NCI-H446 treated with DMSO at 0.1 percent for 48 hours (cell line): ENCODE measurements at regions not wholly inside any gene's neighbourhood (a gene's known extent, or its start where the extent isn't known, plus 50 kb on each side); places are given as distances from the start of the nearest gene placed in this dataset.
"Not testable (repeated sequence)": the region's sequence is repeated elsewhere in the genome, so short reads cannot be mapped to it uniquely, and the experiment has no call there.

ENCODE experiments used
- DNase-seq: peaks from one replicate; lab custom pipeline; 2025; lab: John Stamatoyannopoulos, UW

DNA sequence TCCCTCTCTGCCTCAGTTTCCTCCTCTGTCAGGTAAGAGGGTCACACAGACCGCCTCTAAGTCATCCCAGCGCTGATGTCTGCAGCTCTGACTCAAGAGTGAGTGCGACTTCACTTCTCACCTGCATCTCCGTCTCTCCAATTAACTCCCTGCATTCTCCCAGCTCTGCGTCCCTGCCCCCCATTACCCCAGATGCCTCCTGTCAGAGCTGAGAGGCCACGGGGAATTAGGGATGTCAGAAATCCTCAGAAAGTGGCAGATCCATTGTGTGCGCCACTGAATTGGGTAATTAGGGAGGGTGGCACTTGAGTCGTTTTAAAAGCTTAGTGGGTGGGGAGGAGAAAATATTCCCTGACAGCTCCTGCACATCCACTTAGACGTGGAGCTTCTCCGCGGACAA, 885.4 kb upstream of the EEF2KMT start:
- DNase-seq = no peak

DNA sequence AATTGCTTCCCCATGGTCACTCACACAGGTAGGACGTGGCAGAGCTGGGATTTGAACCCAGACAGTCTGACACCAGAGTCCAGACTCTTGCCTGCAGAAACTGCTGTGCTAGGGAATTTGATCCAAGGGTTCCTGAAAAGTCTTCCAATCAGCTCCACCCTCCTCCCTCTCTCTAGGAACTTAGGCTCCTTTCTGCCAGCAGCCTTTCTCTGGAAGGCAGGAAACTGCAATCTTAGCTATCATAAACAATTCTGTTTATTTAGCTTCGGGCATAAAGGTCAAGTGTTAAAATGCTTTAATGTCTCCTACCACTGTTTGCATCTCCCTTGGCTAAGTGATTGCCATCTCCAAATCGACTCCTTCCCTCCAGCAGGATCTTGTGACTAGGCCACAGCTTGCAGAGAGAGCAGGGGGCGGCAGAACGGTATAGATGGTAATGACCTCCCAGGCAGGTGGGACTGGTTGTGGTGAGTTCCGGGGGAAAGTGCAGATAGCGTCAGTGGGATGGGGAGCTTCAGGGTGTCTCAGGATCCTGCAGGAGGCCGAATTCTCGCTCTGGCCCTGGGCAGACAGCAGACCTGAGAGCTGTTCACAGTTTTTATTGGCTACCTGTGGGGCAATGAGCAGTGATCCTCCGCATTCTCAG, 882.4 kb upstream of the EEF2KMT start:
- DNase-seq = no peak

DNA sequence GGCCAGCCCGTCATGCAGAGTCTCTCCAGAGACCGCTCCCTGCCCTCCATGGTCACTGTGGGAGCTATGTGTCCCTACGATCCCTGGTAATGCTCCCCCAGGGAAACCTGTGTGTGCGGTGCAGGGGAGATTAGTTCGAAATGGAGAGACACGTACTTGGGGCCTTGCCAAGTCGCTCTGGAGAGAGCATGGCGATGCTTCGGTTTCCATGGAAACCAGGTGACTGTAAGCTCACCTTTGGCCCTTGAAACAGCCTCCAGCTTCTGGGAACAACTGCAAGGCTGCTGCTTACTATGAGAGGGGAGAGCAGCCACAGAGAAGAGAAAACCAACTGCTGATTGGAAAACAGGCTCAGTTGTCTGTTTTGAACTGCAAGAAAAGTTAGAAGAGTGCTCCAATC, 879.7 kb upstream of the EEF2KMT start:
- no peak for DNase-seq

DNA sequence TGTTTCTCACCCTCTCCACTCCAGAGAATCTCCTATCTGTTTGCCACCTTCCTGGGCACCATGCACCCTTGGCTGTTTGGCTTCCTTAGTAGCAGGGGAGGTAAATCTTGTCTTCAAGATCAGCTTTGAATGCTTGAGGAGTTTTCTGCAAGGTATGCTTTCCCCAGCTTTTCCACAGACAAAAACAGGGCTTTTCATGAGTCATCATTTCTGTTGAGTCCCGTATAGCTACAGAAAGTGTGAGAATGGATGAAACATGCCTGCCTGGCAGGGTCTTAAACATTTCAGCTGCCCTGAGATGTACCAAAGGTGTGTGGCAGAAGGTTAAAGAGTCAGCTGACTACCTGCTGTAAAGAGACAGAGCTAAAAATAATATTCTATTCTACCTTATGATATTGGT, 875.2 kb upstream of the EEF2KMT start:
- no peak for DNase-seq

DNA sequence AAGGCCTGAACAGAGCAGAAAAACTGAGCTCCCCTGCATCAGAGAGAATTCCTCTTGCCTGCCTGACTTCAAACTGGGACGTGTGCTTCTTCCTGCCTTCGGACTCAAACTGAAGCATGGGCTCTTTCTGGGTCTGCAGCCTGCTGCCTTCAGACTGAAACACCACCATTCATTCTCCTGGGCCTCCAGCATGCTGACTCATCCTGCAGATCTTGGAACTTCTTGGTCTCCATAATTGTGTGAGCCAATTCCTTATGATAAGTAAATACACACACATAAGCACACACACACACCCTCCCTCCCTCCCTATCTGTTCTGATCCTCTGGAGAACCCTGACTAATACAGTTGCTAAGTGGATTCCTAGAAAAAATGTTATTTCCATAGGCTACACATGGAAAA, 874.3 kb upstream of the EEF2KMT start:
- no peak for DNase-seq

DNA sequence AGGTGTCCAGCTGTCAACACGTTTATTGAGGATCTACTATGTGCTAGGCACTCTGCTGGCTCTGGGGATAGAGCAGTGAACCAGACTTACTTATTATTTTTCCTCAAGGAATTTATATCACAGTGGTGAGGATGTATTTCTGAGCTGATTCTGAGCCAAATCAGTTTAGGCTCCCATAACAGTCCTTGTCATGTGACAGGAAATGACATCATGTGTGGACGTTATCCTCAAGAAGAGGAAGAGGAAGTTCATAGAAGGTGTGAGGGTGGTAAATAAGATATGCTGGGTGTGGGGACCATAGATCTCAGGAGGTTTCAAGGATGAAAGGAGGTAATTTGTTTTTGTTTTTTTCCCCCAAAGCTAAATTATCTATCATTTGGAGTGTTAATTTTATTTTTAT, 873.5 kb upstream of the EEF2KMT start:
- DNase-seq = no peak

DNA sequence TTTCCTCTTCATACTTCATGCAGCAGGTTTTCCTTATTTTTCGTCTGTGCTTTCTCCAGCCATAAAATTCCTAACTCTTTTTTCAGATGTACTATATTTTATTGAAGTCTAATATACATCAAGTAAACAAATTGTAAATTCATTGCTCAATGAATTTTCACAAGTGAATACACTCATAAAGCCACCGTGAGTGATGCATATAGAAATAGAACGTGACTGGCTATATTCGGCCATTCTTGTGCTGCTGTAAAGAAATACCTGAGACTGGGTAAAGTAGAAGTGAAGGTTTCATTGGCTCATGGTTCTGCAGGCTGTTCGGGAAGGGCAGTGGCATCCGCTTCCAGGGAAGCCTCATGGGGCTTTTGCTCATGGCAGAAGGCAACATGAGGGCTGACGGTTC, 868.4 kb upstream of the EEF2KMT start:
- DNase-seq = no peak

DNA sequence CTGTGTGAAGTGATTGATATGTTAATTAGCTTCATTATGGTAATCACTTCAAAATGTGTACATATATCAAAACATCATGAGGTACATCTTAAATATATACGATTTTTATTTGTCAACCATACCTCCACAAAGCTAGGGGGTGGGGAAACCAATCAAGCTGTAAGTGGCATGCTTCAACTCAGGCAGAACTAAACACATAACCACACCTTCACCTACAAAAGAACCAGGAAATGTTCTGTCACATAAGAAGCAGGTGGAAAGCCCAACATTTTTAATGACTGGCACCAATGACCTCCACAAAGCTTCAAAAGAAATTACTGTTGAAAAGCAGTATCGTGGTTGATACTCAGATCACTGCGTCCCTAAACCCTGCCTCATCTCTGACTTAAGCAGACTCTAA, 867.7 kb upstream of the EEF2KMT start:
- DNase-seq = no peak

DNA sequence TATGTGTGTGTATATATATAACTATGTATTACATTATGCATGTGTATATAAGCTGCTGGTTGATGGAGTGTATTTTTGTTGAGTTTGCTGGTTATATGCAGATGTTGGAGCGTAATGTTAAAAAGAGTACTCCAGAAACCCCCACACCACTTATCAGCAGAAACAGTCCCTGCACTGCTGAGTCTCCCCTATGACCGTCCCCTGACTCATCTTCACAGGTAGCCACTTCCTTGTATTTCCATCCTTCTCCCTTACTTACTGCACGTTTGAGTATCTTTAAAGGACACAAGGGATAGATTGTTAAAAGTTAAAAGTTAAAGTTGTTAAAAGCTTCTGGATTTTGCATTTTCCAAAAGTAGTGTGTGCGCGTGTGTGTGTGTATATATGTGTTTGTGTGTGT, 853.9 kb upstream of the EEF2KMT start:
- DNase-seq = no peak

DNA sequence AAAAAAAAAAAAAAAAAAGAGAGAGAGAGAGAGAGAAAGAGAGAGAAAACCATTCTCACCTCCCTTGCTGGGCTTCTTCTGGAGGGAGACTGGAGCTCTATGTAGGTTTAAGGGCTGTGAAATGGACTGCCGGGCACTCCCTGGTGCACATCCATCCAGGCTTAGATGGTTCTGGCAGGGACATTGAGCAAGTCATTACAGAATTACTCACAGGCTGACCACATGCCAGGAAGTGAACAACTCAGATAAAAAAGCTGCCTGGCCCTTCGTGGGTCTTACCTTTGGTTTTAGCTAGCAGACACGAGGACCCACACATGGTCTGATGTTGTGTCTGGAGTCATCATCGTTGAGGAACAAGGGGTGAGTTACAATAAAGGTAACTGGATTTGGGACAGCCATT, 847.4 kb upstream of the EEF2KMT start:
- DNase-seq = no peak

DNA sequence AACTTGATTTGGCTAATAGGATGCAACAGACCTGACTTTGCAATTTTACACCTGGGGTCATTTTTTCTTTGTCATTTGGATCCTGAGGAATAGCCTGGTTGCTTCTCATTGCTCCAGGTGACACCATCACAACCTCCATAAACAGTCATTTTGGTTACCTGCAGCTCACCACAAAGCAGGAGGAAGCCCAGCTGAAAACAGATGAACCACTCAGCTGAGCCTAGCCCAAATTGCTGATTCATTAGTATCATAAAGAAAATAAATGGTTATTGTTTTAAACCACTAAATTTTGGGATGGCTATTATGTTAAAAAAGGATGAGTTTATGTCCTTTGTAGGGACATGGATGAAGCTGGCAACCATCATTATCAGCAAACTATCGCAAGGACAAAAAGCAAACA, 841.0 kb upstream of the EEF2KMT start:
- no peak for DNase-seq

DNA sequence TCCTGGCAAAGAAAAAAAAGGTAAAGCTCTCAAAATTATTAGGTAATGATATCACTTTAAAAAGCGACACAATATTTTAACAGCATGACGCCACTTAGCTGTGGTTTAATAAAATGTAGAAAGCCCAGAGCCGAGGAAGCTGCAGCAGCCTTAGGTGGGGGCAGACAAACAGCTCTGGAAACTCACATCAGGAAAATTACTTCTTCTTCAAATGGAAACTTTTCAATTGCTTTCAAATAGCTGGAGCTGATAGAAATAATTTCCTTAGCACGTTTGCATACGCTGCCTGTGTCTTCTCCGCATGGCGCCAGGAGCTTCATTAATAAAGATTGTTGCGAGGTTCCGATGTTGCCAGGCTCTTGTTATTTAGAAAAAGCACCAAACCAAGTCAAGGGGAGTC, 835.3 kb upstream of the EEF2KMT start:
- no peak for DNase-seq

DNA sequence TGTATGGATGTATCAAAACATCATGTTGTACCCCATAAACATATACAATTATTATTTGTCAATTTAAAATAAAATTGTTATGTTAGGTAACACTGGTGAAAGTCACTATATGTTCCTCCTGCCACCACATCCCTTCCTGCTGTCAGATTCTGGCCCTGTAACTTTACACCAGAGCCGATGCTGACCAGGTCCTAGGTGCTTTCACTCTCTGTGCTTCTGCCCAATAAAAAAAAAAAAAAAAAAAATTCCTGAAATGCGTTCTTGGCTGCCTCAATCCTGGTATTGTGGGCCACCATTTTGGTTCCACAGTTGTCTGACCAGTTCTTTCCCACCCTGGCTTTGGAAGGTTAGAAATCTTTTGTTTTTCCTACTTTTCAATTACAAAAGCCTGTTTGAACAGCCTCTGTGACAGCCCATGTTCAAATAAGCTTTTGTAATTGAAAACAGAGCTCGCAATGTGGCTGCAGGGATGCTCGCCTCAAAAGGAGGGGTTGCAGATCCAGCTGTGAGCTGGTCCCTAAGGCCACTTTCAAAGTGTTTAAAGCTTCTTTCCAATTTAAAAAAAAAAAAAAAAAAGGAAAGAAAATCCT, 831.0 kb upstream of the EEF2KMT start:
- no peak for DNase-seq

DNA sequence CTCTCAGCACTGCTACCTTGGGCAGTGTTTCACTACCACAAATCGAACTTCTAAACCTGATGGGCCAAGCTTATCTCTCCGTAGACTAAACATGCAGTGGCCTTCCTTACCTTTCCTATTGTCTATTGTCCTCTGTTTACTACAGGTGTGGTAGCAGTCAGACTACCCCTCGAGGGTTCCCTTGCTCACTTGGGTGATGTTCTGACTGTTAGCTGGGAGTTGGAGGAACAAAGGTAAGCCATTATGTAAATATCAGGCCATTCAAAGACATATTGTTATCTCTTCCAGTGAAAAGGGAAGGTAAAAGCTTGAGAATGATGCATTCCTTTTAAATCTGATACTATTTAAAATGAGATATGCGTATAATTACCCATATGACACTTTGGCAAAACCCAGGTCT, 828.3 kb upstream of the EEF2KMT start:
- DNase-seq = no peak

DNA sequence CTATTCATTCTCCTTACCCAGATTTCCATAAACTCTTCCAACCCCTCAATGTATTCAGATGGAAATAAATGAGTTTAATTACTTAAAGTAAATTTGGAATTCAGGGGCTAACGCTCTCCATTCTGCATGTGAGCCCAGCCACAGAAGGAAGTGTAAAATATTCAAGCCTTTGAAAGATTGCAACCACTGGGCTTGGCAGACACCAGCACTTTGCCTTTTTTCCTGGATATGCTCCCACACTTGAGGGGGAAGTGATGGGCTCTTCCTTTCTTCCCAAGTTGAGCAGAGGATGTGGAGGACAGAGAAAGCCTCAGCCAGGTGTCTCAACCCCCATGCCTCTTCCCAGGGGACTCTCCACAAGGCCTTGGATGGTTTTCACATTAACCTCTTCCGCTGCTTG, 825.1 kb upstream of the EEF2KMT start:
- no peak for DNase-seq

DNA sequence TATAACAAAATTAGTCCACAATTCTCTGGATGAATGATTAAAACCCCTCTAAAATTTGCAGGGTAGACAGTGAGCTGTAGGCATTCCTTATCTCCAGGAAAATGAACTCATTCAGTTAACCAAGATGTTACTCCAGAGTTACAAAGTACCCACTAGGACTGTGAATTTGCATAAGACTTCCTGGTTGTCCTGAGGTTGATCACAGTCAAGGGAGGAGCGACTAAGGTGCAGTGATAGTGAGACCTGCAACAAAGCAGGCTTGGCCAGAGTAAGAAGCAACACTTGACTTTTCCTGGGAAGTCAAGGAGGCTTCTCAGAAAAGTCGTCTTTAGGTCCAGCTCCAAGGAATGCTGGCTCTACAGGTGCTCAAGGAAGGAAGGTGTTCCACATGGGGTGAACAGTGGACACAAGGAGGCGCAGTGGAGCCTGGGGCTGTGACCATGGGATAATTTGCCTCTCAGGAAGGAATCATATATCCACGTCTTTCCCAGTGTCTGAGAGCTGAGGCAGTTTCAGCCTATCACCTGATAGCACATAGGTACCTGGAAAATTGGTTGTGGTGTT, 821.1 kb upstream of the EEF2KMT start:
- DNase-seq = no peak

DNA sequence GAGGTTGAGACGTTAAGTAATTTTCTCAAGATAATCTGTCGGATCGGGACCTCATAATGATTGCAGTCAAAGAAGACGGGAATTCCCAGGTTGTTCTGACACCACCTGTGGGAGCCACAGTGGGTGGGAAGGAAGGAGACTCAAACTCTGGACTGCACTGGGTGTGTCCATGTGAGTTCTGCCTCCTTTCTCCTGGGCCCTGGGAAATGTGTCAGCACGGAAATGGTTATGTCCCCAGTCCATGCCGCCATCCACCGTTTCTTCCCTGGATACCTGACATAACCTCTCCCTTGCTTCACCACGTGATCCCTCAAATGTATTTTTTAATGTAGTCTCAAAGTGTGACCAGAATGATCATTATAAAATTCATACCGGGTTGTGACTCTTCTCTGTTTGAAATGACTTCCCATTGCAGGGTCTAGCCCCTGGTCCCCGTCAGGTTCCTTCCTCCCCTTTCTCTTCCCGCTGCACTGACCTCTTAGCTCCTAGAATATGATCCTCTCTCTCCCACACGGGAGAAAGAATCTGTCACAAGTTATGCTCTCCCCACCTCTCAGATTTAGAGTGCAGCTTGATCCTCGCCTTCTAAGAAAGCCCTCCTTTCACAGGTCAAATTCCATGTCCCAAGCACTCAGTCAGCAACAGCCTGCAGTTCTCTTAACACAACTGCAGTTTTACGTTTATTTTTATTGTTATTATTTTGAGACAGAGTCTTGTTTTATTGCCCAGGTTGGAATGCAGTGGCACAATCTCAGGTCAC, 820.0 kb upstream of the EEF2KMT start:
- DNase-seq = no peak

DNA sequence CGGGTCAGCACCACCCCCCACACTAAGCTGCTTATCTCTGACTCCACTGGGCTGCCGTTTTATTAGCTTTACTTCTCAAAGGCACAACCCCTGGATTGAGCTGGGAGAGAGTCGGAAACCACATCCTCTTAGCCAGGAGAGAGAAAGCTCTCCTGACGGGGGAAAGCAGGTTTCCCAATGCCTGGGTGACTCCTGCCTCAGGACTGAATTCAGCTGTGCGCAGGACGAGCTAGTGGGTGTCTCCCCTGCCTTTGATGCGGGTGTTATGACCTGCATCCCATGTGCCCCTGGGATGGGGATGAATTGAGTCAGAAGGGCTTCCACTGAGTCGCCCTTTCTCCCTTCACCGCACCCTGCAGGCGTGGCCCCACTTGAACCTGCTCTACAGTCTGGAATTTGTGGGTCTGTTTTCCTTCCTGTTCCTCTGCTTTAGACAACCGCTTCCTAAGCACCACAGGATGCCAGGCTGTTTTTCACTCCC, 819.2 kb upstream of the EEF2KMT start:
- DNase-seq = no peak

DNA sequence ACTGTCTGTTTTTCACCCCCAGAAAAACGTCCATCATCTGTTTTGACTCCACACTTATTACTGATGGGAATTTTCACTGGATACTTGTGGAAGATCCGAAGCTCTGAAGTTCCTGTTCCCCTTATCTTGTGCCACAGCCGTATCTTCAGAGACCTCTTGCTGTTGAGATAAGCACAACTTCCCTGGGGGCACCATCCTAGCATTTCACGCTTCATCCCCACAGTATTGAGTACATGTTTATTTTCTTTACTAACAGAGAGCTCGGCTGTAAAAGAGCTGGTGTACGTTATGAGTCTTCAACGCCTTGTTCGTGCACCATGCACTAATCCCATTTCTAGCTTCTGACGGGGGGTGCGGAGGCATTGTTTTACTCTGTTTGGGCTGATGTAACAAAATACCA, 813.6 kb upstream of the EEF2KMT start:
- no peak for DNase-seq

DNA sequence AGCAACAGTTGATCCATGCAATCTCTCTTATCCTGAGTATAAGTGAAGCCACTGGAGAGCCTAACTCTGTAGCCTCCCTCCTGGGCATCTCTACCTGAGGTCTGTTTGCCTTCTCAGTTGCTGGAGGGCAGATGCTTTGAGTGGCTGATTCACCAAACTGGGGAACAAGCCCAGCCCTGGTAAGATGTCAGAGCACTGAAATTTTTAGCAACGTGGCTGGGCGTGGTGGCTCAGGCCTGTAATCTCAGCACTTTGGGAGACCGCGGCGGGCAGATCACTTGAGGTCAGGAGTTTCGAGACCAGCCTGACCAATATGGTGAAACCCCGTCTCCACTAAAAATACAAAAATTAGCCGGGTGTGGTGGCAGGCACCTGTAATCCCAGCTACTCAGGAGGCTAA, 812.0 kb upstream of the EEF2KMT start:
- not testable (repeated sequence) for DNase-seq

DNA sequence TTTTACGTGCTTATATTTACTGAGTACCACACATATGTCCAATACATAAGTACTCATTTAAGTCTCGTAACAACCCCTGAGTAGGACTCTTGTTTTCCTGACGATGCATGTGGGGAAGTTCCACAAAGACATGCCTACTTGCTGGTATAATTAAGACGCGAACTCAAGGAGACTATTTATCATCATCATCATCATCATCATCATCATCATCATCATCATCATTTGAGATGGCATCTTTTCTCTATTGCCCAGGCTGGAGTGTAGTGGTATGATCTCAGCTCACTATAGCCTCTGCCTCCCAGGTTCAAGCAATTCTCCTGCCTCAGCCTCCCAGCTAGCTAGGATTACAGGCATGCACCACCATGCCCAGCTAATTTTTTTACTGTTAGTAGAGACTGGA, 809.9 kb upstream of the EEF2KMT start:
- no peak for DNase-seq

DNA sequence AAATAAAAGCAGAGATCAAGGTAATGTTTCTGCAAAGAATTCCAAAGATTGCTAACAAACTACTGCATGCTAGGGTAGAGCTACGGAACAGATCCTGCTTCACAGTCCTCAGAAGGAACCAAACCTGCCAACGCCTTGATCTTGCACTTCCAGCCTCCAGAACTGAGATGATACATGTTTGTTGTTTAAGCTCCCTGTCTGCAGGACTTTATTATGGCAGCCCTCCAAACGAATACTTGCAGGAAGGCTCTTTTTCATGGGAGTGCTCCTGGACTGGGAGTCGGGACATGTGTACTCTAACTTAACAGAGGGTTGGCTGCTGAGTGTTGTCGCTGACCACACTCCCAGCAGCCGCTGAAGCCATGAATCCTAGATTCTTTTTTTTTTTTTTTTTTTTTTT, 808.8 kb upstream of the EEF2KMT start:
- DNase-seq = no peak

DNA sequence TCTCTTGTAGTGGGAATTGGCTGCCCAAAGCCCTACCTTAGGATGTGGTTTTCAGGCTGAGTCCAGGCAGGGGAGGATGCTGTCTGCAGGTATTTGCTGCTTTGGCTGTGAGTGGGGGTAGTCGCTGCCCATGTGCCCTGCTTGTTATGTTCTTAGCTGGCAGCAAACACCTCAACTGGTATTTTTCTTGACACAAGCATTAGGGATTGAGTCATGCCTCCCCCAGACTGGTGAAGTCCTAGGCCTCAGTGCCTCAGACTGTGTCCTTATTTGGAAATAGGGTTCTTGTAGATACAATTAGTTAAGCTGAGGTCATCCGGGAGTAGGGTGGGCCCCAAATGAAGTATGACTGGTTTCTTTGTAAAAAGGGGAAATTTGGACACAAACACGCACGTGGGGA, 808.3 kb upstream of the EEF2KMT start:
- no peak for DNase-seq
